Breast epithelium (tissue), 4 donors: ENCODE measurements at regions not wholly inside any gene's neighbourhood (a gene's known extent, or its start where the extent isn't known, plus 50 kb on each side); places are given as distances from the start of the nearest gene placed in this dataset.

Experiments
- DNase-seq, 2 donors: peaks; one replicate each; pipeline ENCODE4 v3.0.0-alpha.2; 2019; ENCODE audit warnings: low spot score in 2 of 2
- H3K27ac ChIP-seq, 2 donors: fragments of 200-600 bp; sonication (generic) in 1 of 2; one replicate each; pipeline ENCODE4 v1.5.1; 2016 to 2019; ENCODE audit warnings: mild to moderate bottlenecking in 1 of 2
- H3K27me3 ChIP-seq, 2 donors: fragments of 200-600 bp; sonication (generic) in 1 of 2; one replicate each; pipeline versions ENCODE4 v1.5.1 to v1.6.0; 2017 to 2019; ENCODE audit warnings: control low read depth in 1 of 2, mild to moderate bottlenecking in 1 of 2
- H3K36me3 ChIP-seq: fragments of 200-600 bp; one replicate; pipeline ENCODE4 v1.5.1; 2019
- H3K4me1 ChIP-seq, 2 donors: fragments of 200-600 bp; sonication (generic); one replicate each; pipeline ENCODE4 v1.5.1; 2016 to 2019; ENCODE audit warnings: control low read depth in 1 of 2
- H3K4me3 ChIP-seq, 3 donors: fragments of 200-600 bp; sonication (generic); 1 replicate in 2 of 3; 2 replicates in 1 of 3; pipeline ENCODE4 v1.5.1; 2016 to 2019; ENCODE audit warnings: mild to moderate bottlenecking in 3 of 3, moderate library complexity in 2 of 3
- H3K9me3 ChIP-seq, 2 donors: fragments of 200-600 bp; sonication (generic) in 1 of 2; one replicate each; pipeline ENCODE4 v1.5.1; 2016 to 2019; ENCODE audit warnings: control low read depth in 1 of 2
- CTCF ChIP-seq, 3 donors: fragments of 450-650 bp; IDR thresholded peaks; one replicate each; pipeline ENCODE4 v1.5.1; 2016 to 2017; ENCODE audit warnings: antibody characterized with exemption in 3 of 3, mild to moderate bottlenecking in 3 of 3, moderate library complexity in 3 of 3
- POLR2A ChIP-seq: fragments of 450-650 bp; IDR thresholded peaks from one replicate; pipeline ENCODE4 v1.6.1; 2016; ENCODE audit warnings: antibody characterized with exemption, mild to moderate bottlenecking, moderate library complexity
- POLR2AphosphoS5 ChIP-seq, 3 donors: sonication (generic); formaldehyde crosslinking; IDR thresholded peaks; one replicate each; pipeline ENCODE4 v1.6.1; 2017; ENCODE audit warnings: antibody characterized with exemption in 3 of 3
- intact Hi-C: fragments of 100-400 bp; cut with DNase I; formaldehyde crosslinking; loops from one replicate; pipeline ENCODE4 v1.15.1; 2023; ENCODE audit warnings: low total_unique reads

DNA sequence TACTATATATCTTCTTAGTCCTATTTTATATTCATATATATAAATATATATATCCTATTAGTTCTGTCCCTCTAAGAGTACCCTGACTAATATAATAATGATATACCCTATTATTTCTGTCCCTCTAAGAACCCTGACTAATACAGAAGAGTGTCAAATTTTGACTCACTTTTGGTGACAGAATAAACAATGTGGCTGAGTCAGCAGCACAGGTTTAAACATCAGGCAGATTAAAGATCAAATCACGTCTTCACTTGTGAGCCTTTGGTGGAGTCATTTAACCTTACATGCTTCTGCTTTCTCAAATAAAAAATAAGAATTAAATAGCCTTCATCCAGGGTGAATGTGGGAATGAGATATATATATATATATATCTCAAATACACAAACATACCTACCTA lies 615.9 kb upstream of the GCFC2 start:
- Histone ChIP-seq H3K4me3 (no peak overlapping the region), H3K9me3 (no peaks in the 10 kb centered on the region), H3K4me1 (no peaks in the 10 kb centered on the region), H3K27ac (no peak overlapping the region), H3K36me3 (no peaks in the 10 kb centered on the region), H3K27me3 (no peaks in the 10 kb centered on the region)
- no peak for DNase-seq
- TF ChIP-seq POLR2A, result no peak
- TF ChIP-seq POLR2AphosphoS5 (IDR thresholded peaks at IDR 0.05), result no peak
- no peak for TF ChIP-seq CTCF (IDR thresholded peaks at IDR 0.05)
- intact Hi-C loops, result no loop called here

DNA sequence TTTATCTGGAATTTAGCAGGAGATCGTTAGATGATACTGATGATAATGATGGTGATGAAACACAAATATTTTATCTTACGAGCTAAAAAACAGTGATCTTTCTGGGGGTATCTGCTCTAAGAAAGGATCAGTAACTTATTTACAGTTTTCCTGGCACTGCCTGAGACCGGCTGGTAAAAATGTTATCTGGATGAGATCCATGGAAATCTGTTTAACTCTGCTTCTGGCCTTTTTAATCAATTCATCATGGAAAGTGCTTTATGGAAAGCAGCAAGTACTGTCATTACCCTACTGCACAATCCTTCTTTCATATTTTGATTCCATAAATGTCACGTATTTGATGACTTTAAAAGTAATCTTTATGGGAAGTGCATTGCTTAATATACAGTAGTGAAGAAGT lies 612.7 kb upstream of the GCFC2 start:
- H3K27me3 ChIP-seq, result no peaks in the 10 kb centered on the region
- H3K36me3 ChIP-seq, result no peaks in the 10 kb centered on the region
- no peak overlapping the region for H3K27ac ChIP-seq
- no peaks in the 10 kb centered on the region for H3K4me1 ChIP-seq
- intact Hi-C loops, result no loop called here
- H3K9me3 ChIP-seq, result no peaks in the 10 kb centered on the region
- TF ChIP-seq POLR2AphosphoS5 (IDR thresholded peaks at IDR 0.05) (no peak), POLR2A (no peak), CTCF (IDR thresholded peaks at IDR 0.05) (no peak)
- H3K4me3 ChIP-seq, result no peak overlapping the region
- DNase-seq, result no peak

DNA sequence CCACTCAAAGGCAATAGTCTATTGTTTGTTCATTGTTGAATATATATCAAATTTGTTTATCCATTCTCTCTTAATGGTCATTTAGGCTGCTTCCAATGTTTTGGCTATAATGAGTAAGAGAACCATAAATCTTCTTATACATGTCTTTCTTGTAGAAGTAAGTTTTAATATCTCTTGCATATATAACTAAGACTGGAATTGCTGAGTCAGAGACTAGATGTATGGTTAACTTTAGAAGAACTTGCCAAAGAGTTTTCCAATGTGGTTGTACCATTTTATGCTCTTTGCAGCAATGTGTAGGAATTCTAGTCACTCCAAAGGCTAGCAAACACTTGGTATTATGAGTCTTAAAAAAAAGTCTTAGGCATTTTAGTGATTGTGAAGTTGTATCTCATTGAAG lies 610.0 kb upstream of the GCFC2 start:
- intact Hi-C loops, result no loop called here
- H3K9me3 ChIP-seq, result no peaks in the 10 kb centered on the region
- H3K27ac ChIP-seq, result no peak overlapping the region
- no peaks in the 10 kb centered on the region for H3K4me1 ChIP-seq
- H3K27me3 ChIP-seq, result no peaks in the 10 kb centered on the region
- TF ChIP-seq POLR2A, result no peak
- no peak for TF ChIP-seq CTCF (IDR thresholded peaks at IDR 0.05)
- no peak for TF ChIP-seq POLR2AphosphoS5 (IDR thresholded peaks at IDR 0.05)
- no peaks in the 10 kb centered on the region for H3K36me3 ChIP-seq
- DNase-seq, result no peak
- H3K4me3 ChIP-seq, result no peak overlapping the region

DNA sequence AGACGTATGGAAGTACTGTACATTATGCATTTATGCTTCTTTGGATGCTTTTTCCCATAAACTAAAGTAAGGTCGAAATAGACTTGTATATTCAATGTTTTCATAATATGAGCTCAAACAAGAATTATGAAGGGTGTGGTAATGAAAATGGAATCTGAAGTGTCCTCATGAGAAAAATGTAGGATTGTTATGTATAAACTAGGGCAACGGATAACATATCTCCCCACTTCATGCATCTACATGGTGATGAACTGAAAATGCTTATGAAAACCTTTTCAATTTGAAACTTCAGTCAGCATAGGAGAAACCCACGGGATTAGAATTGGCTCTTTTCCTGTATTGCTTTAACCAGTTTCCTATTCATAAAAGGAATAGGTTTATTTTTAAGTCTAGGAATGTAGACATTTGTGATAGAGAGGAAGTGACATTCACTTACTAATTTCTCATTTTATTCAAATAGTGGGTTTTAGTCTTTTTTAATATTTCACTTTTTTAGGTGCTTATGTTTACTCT lies 608.2 kb upstream of the GCFC2 start:
- Histone ChIP-seq H3K27ac (no peak overlapping the region), H3K27me3 (no peaks in the 10 kb centered on the region), H3K36me3 (no peaks in the 10 kb centered on the region), H3K4me3 (no peak overlapping the region), H3K9me3 (no peaks in the 10 kb centered on the region), H3K4me1 (no peaks in the 10 kb centered on the region)
- intact Hi-C loops, result no loop called here
- TF ChIP-seq POLR2AphosphoS5 (IDR thresholded peaks at IDR 0.05), result no peak
- no peak for TF ChIP-seq CTCF (IDR thresholded peaks at IDR 0.05)
- TF ChIP-seq POLR2A, result no peak
- DNase-seq, result no peak

DNA sequence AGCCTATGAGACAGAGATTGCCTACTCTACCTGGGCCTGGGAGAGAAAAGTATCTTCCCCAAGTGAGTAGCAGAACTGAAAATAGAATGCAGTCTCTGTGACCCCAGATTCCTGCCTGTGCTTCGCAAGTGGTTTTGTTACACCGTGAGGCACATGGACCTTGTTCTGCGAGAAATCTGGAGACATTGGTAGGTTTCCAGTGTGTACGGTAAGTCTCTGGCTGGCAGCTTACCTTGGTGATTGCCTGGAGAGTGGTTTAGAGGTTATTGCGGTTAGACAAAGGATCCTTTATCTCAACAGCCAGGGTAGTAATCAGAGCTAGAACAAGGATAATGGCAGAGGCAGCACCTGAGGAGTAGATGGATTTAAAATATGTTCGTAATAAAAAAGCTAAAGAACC lies 606.0 kb upstream of the GCFC2 start:
- no peak overlapping the region for H3K27ac ChIP-seq
- no peaks in the 10 kb centered on the region for H3K36me3 ChIP-seq
- no peak for TF ChIP-seq CTCF (IDR thresholded peaks at IDR 0.05)
- no peak for TF ChIP-seq POLR2AphosphoS5 (IDR thresholded peaks at IDR 0.05)
- no peak for TF ChIP-seq POLR2A
- no peaks in the 10 kb centered on the region for H3K27me3 ChIP-seq
- DNase-seq, result no peak
- no peaks in the 10 kb centered on the region for H3K4me1 ChIP-seq
- intact Hi-C loops, result no loop called here
- no peak overlapping the region for H3K4me3 ChIP-seq
- H3K9me3 ChIP-seq, result no peaks in the 10 kb centered on the region
